Activated naive CD8-positive, alpha-beta T cell (primary cell): ENCODE measurements at regions not wholly inside any gene's neighbourhood (a gene's known extent, or its start where the extent isn't known, plus 50 kb on each side); places are given as distances from the start of the nearest gene placed in this dataset.
"Not testable (repeated sequence)": the region's sequence is repeated elsewhere in the genome, so short reads cannot be mapped to it uniquely, and the experiment has no call there.

Source experiments
- H3K27ac Mint-ChIP-seq: one replicate; pipeline ENCODE4 v1.8.0; 2021; ENCODE audit warnings: mixed read lengths
- H3K27me3 Mint-ChIP-seq: one replicate; pipeline ENCODE4 v1.8.0; 2021; ENCODE audit warnings: mixed read lengths
- H3K36me3 Mint-ChIP-seq: one replicate; pipeline ENCODE4 v1.8.0; 2021; ENCODE audit warnings: mixed read lengths
- H3K4me1 Mint-ChIP-seq: one replicate; pipeline ENCODE4 v1.8.0; 2021; ENCODE audit warnings: low read depth, mixed read lengths
- H3K4me3 Mint-ChIP-seq: one replicate; pipeline ENCODE4 v1.8.0; 2021; ENCODE audit warnings: mild to moderate bottlenecking, mixed read lengths
- H3K9me3 Mint-ChIP-seq: one replicate; pipeline ENCODE4 v1.8.0; 2021; ENCODE audit warnings: low read depth, mixed read lengths

DNA sequence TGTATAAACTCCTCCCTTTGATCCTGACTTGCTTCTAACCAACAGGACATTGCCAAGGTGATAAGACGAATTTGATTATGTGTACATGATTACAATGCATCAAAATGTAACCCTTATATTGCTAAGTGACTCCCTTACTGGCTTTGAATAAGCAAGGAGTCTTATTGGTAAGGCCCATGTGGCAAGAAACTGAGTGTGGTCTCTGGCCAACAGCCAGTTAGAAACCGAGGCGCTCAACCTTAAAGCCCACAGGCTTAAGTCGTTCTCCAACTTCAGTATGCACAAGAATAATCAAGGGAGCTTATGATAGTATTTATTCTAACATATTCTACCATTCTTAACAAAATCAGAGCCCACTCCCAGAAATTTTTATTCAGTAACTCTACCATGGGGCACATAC, 374.2 kb upstream of the F9 start:
- Mint-ChIP-seq H3K36me3 (no peaks in the 10 kb centered on the region), H3K4me3 (no peak overlapping the region), H3K4me1 (no peaks in the 10 kb centered on the region), H3K27me3 (no peaks in the 10 kb centered on the region), H3K27ac (no peak overlapping the region), H3K9me3 (no peaks in the 10 kb centered on the region)

DNA sequence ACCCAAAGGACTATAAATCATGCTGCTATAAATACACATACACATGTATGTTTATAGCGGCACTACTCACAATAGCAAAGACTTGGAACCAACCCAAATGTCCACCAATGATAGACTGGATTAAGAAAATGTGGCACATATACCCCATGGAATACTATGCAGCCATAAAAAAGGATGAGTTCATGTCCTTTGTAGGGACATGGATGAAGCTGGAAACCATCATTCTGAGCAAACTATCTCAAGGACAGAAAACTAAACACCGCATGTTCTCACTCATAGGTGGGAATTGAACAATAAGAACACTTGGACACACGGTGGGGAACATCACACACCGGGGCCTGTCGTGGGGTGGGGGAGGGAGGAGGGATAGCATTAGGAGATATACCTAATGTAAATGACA, 383.9 kb upstream of the F9 start:
- H3K9me3 Mint-ChIP-seq, H3K4me3 Mint-ChIP-seq, H3K36me3 Mint-ChIP-seq, H3K27me3 Mint-ChIP-seq, H3K4me1 Mint-ChIP-seq, H3K27ac Mint-ChIP-seq: not testable (repeated sequence)

GRCh38 chrX:139141370-139141769, 389.2 kb upstream of the F9 start:
- no peaks in the 10 kb centered on the region for H3K4me1 Mint-ChIP-seq
- H3K9me3 Mint-ChIP-seq, result no peaks in the 10 kb centered on the region
- H3K36me3 Mint-ChIP-seq, result no peaks in the 10 kb centered on the region
- no peak overlapping the region for H3K4me3 Mint-ChIP-seq
- no peaks in the 10 kb centered on the region for H3K27me3 Mint-ChIP-seq
- no peak overlapping the region for H3K27ac Mint-ChIP-seq

- Mint-ChIP-seq H3K36me3 (no peaks in the 10 kb centered on the region), H3K9me3 (peaks cover 3% of the 10 kb centered on the region), H3K4me3 (no peak overlapping the region), H3K4me1 (no peaks in the 10 kb centered on the region), H3K27ac (no peak overlapping the region), H3K27me3 (no peaks in the 10 kb centered on the region)
Measured at GRCh38 chrX:139134316-139134715, 396.2 kb upstream of the F9 start.

GRCh38 chrX:139126493-139126892, 404.0 kb upstream of the F9 start:
- H3K4me3 Mint-ChIP-seq, result no peak overlapping the region
- H3K36me3 Mint-ChIP-seq, result no peaks in the 10 kb centered on the region
- H3K4me1 Mint-ChIP-seq, result no peaks in the 10 kb centered on the region
- H3K9me3 Mint-ChIP-seq, result no peaks in the 10 kb centered on the region
- no peak overlapping the region for H3K27ac Mint-ChIP-seq
- H3K27me3 Mint-ChIP-seq, result peaks cover 3% of the 10 kb centered on the region

DNA sequence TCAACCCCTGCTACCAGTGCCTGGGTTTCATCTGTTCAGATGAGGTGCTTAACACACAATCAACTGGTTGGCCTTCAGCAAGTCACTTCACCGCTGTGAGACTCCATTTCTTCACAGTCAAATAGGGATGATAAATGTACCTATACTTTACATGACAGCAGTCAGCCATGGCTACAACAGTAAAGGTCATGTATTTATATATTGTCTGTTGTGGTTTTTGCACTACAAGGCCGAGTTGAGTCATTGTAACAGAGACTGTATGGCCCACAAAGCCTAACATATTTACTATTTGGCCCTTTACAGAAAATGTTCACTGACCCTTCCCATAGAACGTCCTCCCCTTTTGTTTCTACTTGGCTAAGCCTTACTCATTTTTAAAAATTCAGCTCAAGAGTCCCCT, 404.6 kb upstream of the F9 start:
- H3K27me3 Mint-ChIP-seq, result peaks cover 3% of the 10 kb centered on the region
- H3K9me3 Mint-ChIP-seq, result no peaks in the 10 kb centered on the region
- no peak overlapping the region for H3K27ac Mint-ChIP-seq
- H3K36me3 Mint-ChIP-seq, result no peaks in the 10 kb centered on the region
- H3K4me3 Mint-ChIP-seq, result no peak overlapping the region
- no peaks in the 10 kb centered on the region for H3K4me1 Mint-ChIP-seq

DNA sequence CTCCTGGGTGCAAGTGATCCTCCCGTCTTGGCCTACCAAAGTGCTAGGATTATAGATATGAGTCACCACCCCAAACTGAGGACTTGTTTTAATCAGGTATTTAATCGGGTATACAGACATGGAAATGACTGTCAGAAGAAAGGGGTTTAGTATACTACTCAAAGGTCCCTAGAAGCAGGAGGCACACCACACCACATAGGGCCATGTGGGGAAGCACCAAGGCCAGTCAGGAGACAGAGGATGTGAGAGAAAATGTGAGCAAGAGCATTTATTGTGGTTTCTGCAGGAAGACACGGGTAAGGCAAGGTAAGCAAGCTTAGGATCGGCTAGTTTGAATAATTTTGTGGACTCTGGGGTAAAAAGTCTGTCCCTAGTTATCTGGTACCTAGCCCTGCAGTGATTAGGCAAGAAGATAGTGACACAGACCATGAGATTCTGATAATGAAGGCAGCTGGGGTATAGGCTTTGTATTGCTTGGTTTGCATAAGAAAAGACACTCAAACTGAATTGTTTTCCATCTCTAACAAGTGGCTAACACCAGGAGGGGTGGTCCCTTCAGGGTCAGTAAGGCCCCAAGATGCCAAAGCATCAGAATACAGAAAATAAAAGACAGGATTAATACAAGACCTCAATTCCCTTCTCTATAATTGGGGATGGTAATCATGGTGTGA, 408.8 kb upstream of the F9 start:
- Mint-ChIP-seq H3K27ac (no peak overlapping the region), H3K9me3 (no peaks in the 10 kb centered on the region), H3K36me3 (no peaks in the 10 kb centered on the region), H3K4me1 (no peaks in the 10 kb centered on the region), H3K27me3 (peaks cover 4% of the 10 kb centered on the region), H3K4me3 (no peak overlapping the region)

GRCh38 chrX:139120760-139121159, 409.2 kb upstream of the FGF13 start:
- Mint-ChIP-seq H3K4me1 (no peaks in the 10 kb centered on the region), H3K27ac (no peak overlapping the region), H3K36me3 (no peaks in the 10 kb centered on the region), H3K27me3 (peaks cover 3% of the 10 kb centered on the region), H3K4me3 (no peak overlapping the region), H3K9me3 (no peaks in the 10 kb centered on the region)

DNA sequence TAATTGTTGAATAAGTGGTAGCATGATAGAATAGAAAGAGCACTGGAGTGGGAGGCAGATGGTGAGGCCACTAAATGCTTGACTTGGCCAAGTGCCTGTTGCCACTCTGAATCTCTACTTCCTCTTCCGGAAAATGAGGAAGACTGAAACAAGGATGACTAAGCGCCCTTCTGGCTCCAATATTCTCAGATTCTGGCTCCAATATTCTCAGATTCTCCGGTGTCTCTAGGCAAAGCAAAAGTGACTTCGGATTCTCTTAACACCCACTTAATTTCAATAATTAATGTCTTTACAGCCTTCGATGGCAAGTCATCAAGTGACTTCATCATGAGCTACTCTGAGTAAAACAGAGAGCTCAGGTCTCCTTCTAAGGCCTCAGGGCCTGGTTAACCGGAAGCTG, 402.2 kb upstream of the FGF13 start:
- H3K36me3 Mint-ChIP-seq, result no peaks in the 10 kb centered on the region
- H3K27ac Mint-ChIP-seq, result no peak overlapping the region
- H3K9me3 Mint-ChIP-seq, result no peaks in the 10 kb centered on the region
- no peaks in the 10 kb centered on the region for H3K4me1 Mint-ChIP-seq
- no peak overlapping the region for H3K4me3 Mint-ChIP-seq
- H3K27me3 Mint-ChIP-seq, result peaks cover 2% of the 10 kb centered on the region

DNA sequence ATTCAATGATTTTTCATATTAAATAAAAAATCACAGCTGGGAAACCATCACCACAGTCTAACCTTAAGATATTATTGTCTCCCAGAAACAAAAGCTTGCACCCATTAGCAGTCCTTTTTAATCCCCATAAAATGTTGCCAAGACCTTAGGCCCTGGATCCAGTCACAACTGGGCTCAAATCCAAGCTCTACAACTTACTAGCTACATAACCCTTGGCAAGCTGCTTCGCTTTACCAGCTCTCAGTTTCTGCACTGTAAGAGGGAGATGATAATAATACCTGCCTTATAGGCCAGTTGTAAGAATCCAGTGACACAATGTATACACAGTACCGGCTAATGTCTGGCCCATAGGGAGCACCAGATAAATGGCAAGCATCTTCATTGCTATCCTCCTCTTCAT, 400.9 kb upstream of the FGF13 start:
- H3K9me3 Mint-ChIP-seq, result no peaks in the 10 kb centered on the region
- H3K36me3 Mint-ChIP-seq, result no peaks in the 10 kb centered on the region
- no peak overlapping the region for H3K4me3 Mint-ChIP-seq
- no peaks in the 10 kb centered on the region for H3K4me1 Mint-ChIP-seq
- H3K27me3 Mint-ChIP-seq, result no peaks in the 10 kb centered on the region
- H3K27ac Mint-ChIP-seq, result no peak overlapping the region

DNA sequence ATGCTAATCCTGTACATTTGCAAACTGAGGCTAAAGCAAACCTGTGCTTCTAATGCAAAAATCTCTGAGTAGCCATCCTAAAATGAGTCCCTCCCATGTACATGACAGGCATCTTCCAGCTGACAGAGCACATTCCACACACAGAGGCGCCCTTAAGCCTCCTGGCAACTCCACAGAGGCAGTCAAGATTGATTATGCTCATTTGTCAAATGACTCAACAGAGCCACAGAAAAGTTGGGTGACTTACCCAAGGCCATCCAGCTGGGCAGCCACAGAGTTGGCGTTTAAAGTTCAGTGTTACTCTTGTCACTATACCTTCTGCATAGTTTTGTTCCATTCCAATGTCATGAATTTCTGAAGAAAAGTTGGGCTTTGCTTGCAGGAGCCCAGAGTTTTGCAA, 394.6 kb upstream of the FGF13 start:
- Mint-ChIP-seq H3K36me3 (no peaks in the 10 kb centered on the region), H3K27ac (no peak overlapping the region), H3K4me3 (no peak overlapping the region), H3K9me3 (no peaks in the 10 kb centered on the region), H3K27me3 (no peaks in the 10 kb centered on the region), H3K4me1 (no peaks in the 10 kb centered on the region)

DNA sequence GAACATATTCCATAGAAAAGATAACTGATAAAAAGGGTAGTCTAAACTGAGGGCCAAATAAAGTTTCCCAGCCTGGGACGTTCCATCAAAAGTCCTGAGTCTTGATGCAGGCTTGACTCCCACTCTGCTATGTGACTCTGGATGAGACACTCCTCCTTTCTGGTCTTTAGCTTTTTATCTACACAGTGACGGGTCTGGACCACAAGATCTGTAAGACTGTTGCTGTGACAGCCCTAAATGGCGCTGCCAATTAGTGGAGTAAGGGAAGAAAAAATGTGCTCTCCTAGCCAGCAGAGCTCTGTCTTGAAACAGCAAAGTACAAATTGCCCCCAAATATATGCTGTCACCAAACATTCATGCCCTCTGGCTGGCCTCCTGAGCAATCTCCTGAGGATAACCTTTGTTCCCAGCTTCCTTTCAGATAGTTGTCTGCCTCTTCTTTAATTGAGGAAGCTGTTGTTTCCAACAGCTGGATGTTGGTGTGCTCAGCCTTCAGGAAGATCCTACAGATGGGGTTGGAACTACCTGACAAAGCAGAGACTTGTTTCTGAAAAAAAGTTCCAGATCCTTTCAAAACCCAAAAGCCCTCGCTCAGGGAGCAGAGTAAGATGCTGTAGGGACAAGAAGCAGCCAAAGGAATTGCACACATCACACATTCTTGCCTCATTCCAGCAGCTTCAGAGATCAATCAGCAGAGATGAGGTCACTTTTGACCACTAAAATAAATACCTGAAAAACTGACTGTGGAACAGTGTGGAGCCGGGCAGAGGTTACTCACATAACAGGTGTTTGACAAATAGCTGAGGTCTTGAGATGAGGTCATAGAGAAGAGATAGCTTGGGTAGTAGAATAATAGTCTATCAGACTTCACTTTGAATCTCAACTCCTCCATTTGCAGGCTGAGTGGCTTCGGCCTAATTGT, 383.4 kb upstream of the FGF13 start:
- H3K4me1 Mint-ChIP-seq, result no peaks in the 10 kb centered on the region
- H3K9me3 Mint-ChIP-seq, result no peaks in the 10 kb centered on the region
- H3K36me3 Mint-ChIP-seq, result no peaks in the 10 kb centered on the region
- no peak overlapping the region for H3K4me3 Mint-ChIP-seq
- H3K27me3 Mint-ChIP-seq, result no peaks in the 10 kb centered on the region
- H3K27ac Mint-ChIP-seq, result no peak overlapping the region

DNA sequence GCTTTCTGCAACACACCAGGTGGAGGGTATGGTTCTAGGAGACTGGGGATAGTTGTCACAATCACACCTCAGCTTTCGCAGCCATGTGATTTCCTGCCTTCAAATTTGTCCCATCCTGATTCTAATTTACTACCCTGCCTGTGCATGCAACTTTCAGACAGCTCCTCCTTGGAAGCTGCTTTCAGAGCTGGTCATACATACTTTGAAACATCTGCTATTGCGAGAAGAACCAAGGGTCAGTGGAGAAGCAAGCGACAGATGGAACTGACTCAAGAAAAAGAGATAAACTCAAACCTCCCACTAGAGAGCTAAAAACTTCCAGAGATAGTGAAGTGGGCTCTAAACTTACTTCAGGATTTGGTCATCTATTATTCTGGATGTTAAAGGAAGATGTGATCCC, 381.7 kb upstream of the FGF13 start:
- Mint-ChIP-seq H3K27ac (no peak overlapping the region), H3K4me1 (no peaks in the 10 kb centered on the region), H3K9me3 (no peaks in the 10 kb centered on the region), H3K27me3 (no peaks in the 10 kb centered on the region), H3K36me3 (no peaks in the 10 kb centered on the region), H3K4me3 (no peak overlapping the region)

DNA sequence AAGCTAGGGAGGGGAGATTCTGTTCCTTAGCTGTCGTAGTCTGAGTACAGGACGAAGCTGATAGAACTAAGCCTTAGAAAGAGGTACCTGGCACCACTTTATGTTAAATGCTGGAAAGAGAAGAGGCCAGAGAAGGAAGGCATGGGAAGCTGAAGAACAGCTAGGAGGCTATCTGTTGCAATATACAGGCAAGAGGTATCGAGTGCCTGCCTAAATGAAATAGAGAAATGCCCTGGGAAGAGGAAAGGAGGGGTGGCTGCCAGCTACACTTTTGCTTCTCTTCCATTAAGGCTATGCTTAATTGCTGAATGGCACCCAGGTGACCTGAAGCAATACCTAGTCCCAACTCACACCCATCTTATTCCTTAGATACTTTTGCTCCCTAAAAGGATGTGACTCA, 380.4 kb upstream of the FGF13 start:
- Mint-ChIP-seq H3K27me3 (no peaks in the 10 kb centered on the region), H3K27ac (no peak overlapping the region), H3K9me3 (no peaks in the 10 kb centered on the region), H3K4me1 (no peaks in the 10 kb centered on the region), H3K36me3 (no peaks in the 10 kb centered on the region), H3K4me3 (no peak overlapping the region)

- Mint-ChIP-seq H3K4me1 (no peaks in the 10 kb centered on the region), H3K27me3 (no peaks in the 10 kb centered on the region), H3K9me3 (no peaks in the 10 kb centered on the region), H3K27ac (no peak overlapping the region), H3K4me3 (no peak overlapping the region), H3K36me3 (no peaks in the 10 kb centered on the region)
Measured at GRCh38 chrX:139091066-139091465, 379.5 kb upstream of the FGF13 start.

DNA sequence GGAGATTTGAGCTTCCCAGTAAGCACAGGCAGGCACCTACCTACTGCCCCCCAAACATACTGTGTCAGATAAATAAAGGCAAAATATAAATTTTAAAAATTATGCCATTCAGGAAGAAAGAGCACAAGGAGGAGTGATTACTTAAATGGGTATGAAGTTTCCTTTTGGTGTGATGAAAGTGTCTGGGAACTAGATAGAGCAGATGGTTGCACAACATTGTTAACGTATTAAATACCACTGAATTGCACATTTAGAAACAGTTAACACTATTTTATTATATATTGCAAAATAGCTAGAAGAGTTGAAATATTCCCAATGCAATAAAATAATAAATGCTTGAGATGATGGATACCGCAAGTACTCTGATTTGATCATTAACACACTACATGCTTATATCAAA, 374.7 kb upstream of the FGF13 start:
- H3K9me3 Mint-ChIP-seq, result no peaks in the 10 kb centered on the region
- no peaks in the 10 kb centered on the region for H3K4me1 Mint-ChIP-seq
- no peak overlapping the region for H3K4me3 Mint-ChIP-seq
- no peaks in the 10 kb centered on the region for H3K36me3 Mint-ChIP-seq
- H3K27me3 Mint-ChIP-seq, result no peaks in the 10 kb centered on the region
- no peak overlapping the region for H3K27ac Mint-ChIP-seq
